ENCODE measurements at regions not wholly inside any gene's neighbourhood (a gene's known extent, or its start where the extent isn't known, plus 50 kb on each side); places are given as distances from the start of the nearest gene placed in this dataset.

- DNase-seq = no peak
Measured at GRCh38 chr7:69130396-69130795, 467.9 kb upstream of the AUTS2 start.

GRCh38 chr7:69134316-69134715 is 464.0 kb upstream of the AUTS2 start:
- no peak for DNase-seq

- no peak for DNase-seq
Measured at GRCh38 chr7:69147631-69148030, 450.6 kb upstream of the AUTS2 start.

- DNase-seq = no peak
Measured at GRCh38 chr7:69149804-69150782, 448.2 kb upstream of the AUTS2 start.

GRCh38 chr7:69162326-69162725 is 435.9 kb upstream of the AUTS2 start:
- no peak for DNase-seq

- no peak for DNase-seq
Measured at GRCh38 chr7:69162931-69163670, 435.2 kb upstream of the AUTS2 start.

GRCh38 chr7:69166979-69167516 is 431.2 kb upstream of the AUTS2 start:
- DNase-seq = peak; percentile 81

- no peak for DNase-seq
Measured at GRCh38 chr7:69169386-69169785, 428.9 kb upstream of the AUTS2 start.

- DNase-seq = no peak
Measured at GRCh38 chr7:69172357-69173077, 425.8 kb upstream of the AUTS2 start.

- no peak for DNase-seq
Measured at GRCh38 chr7:69173341-69173740, 424.9 kb upstream of the AUTS2 start.

GRCh38 chr7:69173846-69174245 is 424.4 kb upstream of the AUTS2 start:
- peak; percentile 40 for DNase-seq

- DNase-seq = no peak
Measured at GRCh38 chr7:69176841-69177240, 421.4 kb upstream of the AUTS2 start.

- no peak for DNase-seq
Measured at GRCh38 chr7:69177461-69177861, 420.8 kb upstream of the AUTS2 start.

- no peak for DNase-seq
Measured at GRCh38 chr7:69177941-69178494, 420.3 kb upstream of the AUTS2 start.

GRCh38 chr7:69180662-69181061 is 417.6 kb upstream of the AUTS2 start:
- no peak for DNase-seq

- DNase-seq = no peak
Measured at GRCh38 chr7:69182596-69183467, 415.4 kb upstream of the AUTS2 start.

- no peak for DNase-seq
Measured at GRCh38 chr7:69184339-69184738, 413.9 kb upstream of the AUTS2 start.

- no peak for DNase-seq
Measured at GRCh38 chr7:69185170-69185569, 413.1 kb upstream of the AUTS2 start.

GRCh38 chr7:69186974-69187373 is 411.3 kb upstream of the AUTS2 start:
- DNase-seq = no peak

GRCh38 chr7:69187824-69188333 is 410.4 kb upstream of the AUTS2 start:
- DNase-seq = no peak

GRCh38 chr7:69189406-69189805 is 408.9 kb upstream of the AUTS2 start:
- peak; percentile 18 for DNase-seq

Measured in NCI-H2171 (cell line).